GM12878 (cell line): ENCODE measurements at regions not wholly inside any gene's neighbourhood (a gene's known extent, or its start where the extent isn't known, plus 50 kb on each side); places are given as distances from the start of the nearest gene placed in this dataset.
"Not testable (repeated sequence)": the region's sequence is repeated elsewhere in the genome, so short reads cannot be mapped to it uniquely, and the experiment has no call there.

Experiments
- BCLAF1 ChIP-seq: fragments of 450-650 bp; IDR thresholded peaks from 2 replicates; pipeline ENCODE4 v1.6.1; 2017; ENCODE audit warnings: antibody characterized with exemption, mild to moderate bottlenecking, moderate library complexity
- CHD2 ChIP-seq: IDR thresholded peaks from 2 replicates; pipeline ENCODE4 v1.6.1; 2011; ENCODE audit warnings: low read depth, low read length, improper control_type of control experiment, borderline replicate concordance
- CTCF ChIP-seq, 3 experiments: IDR thresholded peaks in 2 of 3; conservative IDR thresholded peaks in 1 of 3; 2 replicates each; pipeline ENCODE4 v1.5.1; 2011; ENCODE audit warnings: low read depth in 3 of 3, low read length in 3 of 3, mild to moderate bottlenecking in 3 of 3, control low read depth in 2 of 3, moderate library complexity in 2 of 3, inconsistent platforms in 1 of 3, mixed read lengths in 1 of 3; ENCODE audit not compliant: control insufficient read depth in 2 of 3, insufficient read depth in 1 of 3; ENCODE audit errors: extremely low read depth in 1 of 3
- ZNF24 ChIP-seq: fragments of 450-650 bp; IDR thresholded peaks from 2 replicates; pipeline ENCODE4 v1.6.1; 2017; ENCODE audit warnings: antibody characterized with exemption, mild to moderate bottlenecking

DNA sequence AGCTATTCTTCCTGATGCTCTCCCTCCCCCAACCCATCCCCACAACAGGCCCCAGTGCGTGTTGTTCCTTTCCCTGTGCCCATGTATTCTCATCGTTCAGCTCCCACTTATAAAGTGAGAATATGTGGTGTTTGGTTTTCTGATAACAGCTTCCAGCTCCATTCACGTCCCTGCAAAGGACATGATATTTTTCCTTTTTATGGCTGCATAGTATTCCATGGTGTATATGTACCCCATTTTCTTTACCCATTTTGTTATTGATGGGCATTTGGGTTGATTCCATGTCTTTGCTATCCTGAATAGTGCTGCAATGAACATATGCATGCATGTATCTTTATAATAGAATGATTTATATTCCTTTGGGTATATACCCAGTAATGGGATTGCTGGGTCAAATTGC, 186.3 kb downstream of the ALDH8A1 start:
- not testable (repeated sequence) for TF ChIP-seq CTCF (IDR thresholded peaks at IDR 0.05 in 2 of 3, conservative IDR thresholded peaks at IDR 0.05 in 1 of 3; ENCODE audit: control insufficient read depth in 2 of 3, extremely low read depth in 1 of 3, insufficient read depth in 1 of 3, low read depth in 3 of 3, low read length in 3 of 3); CHD2; ZNF24; BCLAF1
